Body of pancreas (tissue), 4 donors: ENCODE measurements at regions not wholly inside any gene's neighbourhood (a gene's known extent, or its start where the extent isn't known, plus 50 kb on each side); places are given as distances from the start of the nearest gene placed in this dataset.
"Not testable (repeated sequence)": the region's sequence is repeated elsewhere in the genome, so short reads cannot be mapped to it uniquely, and the experiment has no call there.

ENCODE experiments used
- CTCF ChIP-seq, 7 experiments: fragments of 450-650 bp in 4 of 7; fragments of 200-600 bp in 3 of 7; sonication (generic) in 3 of 7; IDR thresholded peaks; one replicate each; pipeline ENCODE4 v1.5.1; 2016 to 2019; ENCODE audit warnings: antibody characterized with exemption in 7 of 7
- POLR2A ChIP-seq, 3 donors: fragments of 450-650 bp; IDR thresholded peaks; one replicate each; pipeline ENCODE4 v1.6.1; 2016; ENCODE audit warnings: antibody characterized with exemption in 3 of 3, mild to moderate bottlenecking in 2 of 3

DNA sequence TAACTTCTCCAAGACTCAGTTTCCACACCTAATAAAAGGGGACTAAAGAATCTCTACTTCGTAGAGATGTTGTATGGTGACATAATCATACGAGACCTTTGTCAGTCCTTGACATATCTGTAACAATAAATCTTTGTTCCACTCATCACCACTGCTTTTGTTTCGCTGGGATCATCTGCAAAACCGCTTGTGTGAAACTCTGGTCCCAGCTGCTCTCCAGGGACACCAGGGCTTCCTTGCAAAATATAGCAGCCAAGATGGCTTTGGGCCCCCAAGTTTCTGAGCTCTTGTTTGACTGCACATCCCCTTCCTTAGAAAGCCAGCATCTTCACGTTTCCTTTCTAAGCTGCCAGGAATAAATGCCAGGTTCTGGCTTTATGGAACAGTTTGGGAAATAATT is 110.5 kb upstream of the RRN3 start:
- TF ChIP-seq CTCF, POLR2A (IDR thresholded peaks at IDR 0.05): not testable (repeated sequence)
